ENCODE measurements at regions not wholly inside any gene's neighbourhood (a gene's known extent, or its start where the extent isn't known, plus 50 kb on each side); places are given as distances from the start of the nearest gene placed in this dataset.

DNA sequence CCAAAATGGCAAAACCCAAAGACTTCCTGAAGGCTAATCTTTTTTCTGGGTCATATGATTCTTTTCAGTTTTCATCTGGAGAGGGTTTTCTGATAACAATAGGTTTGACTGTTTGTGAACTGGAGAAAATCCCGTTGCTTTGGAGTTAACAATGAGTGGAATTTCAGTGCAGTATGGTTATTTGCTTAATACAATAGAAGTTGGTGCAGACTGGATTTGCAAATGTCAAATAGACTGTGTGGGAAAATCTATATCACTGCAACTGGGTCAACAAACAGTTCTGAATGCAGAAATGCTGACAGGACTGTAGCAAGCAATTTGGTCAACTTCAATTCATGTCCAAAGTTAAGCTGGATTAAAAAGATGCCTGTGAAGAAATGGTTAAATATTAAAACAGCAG, 267.5 kb upstream of the ARGLU1 start:
- no peaks in the 10 kb centered on the region for H3K9me3 ChIP-seq (ENCODE audit: control insufficient read depth in 1 of 2, insufficient read depth in 1 of 2, low read length in 2 of 2)
- intact Hi-C loops (cut with DNase I, micrococcal nuclease): no loop called here
- Mint-ChIP-seq H3K9me3 (peaks cover 7% of the 10 kb centered on the region), H3K36me3 (ENCODE audit: low read depth) (no peaks in the 10 kb centered on the region), H3K4me3 (no peak overlapping the region), H3K27ac (no peak overlapping the region), H3K27me3 (peaks cover 3% of the 10 kb centered on the region), H3K4me1 (ENCODE audit: low read depth) (no peaks in the 10 kb centered on the region)
- TF ChIP-seq, protein P1, sequence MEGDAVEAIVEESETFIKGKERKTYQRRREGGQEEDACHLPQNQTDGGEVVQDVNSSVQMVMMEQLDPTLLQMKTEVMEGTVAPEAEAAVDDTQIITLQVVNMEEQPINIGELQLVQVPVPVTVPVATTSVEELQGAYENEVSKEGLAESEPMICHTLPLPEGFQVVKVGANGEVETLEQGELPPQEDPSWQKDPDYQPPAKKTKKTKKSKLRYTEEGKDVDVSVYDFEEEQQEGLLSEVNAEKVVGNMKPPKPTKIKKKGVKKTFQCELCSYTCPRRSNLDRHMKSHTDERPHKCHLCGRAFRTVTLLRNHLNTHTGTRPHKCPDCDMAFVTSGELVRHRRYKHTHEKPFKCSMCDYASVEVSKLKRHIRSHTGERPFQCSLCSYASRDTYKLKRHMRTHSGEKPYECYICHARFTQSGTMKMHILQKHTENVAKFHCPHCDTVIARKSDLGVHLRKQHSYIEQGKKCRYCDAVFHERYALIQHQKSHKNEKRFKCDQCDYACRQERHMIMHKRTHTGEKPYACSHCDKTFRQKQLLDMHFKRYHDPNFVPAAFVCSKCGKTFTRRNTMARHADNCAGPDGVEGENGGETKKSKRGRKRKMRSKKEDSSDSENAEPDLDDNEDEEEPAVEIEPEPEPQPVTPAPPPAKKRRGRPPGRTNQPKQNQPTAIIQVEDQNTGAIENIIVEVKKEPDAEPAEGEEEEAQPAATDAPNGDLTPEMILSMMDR (IDR thresholded peaks at IDR 0.05): no peak
- POLR2A ChIA-PET: no interaction called here
- CTCF ChIA-PET: no interaction called here
- no peak for DNase-seq
- no peak overlapping the region for H3K27ac ChIP-seq (ENCODE audit: low read depth in 1 of 2, low read length in 2 of 2)
- H3K4me1 ChIP-seq (ENCODE audit: insufficient read depth, low read length): no peaks in the 10 kb centered on the region
- H3K27me3 ChIP-seq (ENCODE audit: control insufficient read depth in 1 of 2, insufficient read depth in 2 of 2, low read length in 2 of 2): no peaks in the 10 kb centered on the region
- ATAC-seq (ENCODE audit: poor library complexity): no peak
- no peaks in the 10 kb centered on the region for H3K36me3 ChIP-seq (ENCODE audit: insufficient read depth, low read length)
- H3K4me3 ChIP-seq (ENCODE audit: low read length): no peak overlapping the region

DNA sequence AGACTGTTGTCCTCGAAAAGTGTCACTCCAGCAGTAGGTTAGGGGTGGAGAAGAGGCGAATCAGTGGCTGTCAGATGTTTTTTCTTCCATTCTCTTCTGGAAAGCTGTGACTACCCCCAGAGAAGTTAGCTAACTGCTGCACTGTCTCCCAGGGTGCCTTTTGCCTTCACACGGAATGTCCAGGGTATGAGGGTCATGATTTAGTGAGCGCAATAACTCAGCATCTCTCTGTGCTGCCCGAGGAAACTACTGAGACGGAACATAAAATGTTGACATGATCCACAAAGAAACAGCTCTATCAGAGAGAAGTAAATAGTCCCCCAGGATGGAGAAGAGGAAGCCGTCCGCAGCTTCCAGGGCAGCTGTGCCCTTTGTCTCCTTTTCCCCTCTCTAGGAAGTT, 254.0 kb upstream of the ARGLU1 start:
- CTCF ChIA-PET: no interaction called here
- H3K4me1 ChIP-seq (ENCODE audit: insufficient read depth, low read length): no peaks in the 10 kb centered on the region
- no peaks in the 10 kb centered on the region for H3K9me3 ChIP-seq (ENCODE audit: control insufficient read depth in 1 of 2, insufficient read depth in 1 of 2, low read length in 2 of 2)
- H3K27me3 ChIP-seq (ENCODE audit: control insufficient read depth in 1 of 2, insufficient read depth in 2 of 2, low read length in 2 of 2): no peaks in the 10 kb centered on the region
- POLR2A ChIA-PET: no interaction called here
- Mint-ChIP-seq H3K9me3 (peaks cover 4% of the 10 kb centered on the region), H3K36me3 (ENCODE audit: low read depth) (no peaks in the 10 kb centered on the region), H3K27ac (no peak overlapping the region), H3K4me1 (ENCODE audit: low read depth) (no peaks in the 10 kb centered on the region), H3K4me3 (no peak overlapping the region), H3K27me3 (no peaks in the 10 kb centered on the region)
- intact Hi-C loops (cut with DNase I, micrococcal nuclease): no loop called here
- no peak for ATAC-seq (ENCODE audit: poor library complexity)
- no peak overlapping the region for H3K4me3 ChIP-seq (ENCODE audit: low read length)
- TF ChIP-seq, protein P1 (IDR thresholded peaks at IDR 0.05): no peak
- no peak overlapping the region for H3K27ac ChIP-seq (ENCODE audit: low read depth in 1 of 2, low read length in 2 of 2)
- DNase-seq: no peak
- H3K36me3 ChIP-seq (ENCODE audit: insufficient read depth, low read length): no peaks in the 10 kb centered on the region

DNA sequence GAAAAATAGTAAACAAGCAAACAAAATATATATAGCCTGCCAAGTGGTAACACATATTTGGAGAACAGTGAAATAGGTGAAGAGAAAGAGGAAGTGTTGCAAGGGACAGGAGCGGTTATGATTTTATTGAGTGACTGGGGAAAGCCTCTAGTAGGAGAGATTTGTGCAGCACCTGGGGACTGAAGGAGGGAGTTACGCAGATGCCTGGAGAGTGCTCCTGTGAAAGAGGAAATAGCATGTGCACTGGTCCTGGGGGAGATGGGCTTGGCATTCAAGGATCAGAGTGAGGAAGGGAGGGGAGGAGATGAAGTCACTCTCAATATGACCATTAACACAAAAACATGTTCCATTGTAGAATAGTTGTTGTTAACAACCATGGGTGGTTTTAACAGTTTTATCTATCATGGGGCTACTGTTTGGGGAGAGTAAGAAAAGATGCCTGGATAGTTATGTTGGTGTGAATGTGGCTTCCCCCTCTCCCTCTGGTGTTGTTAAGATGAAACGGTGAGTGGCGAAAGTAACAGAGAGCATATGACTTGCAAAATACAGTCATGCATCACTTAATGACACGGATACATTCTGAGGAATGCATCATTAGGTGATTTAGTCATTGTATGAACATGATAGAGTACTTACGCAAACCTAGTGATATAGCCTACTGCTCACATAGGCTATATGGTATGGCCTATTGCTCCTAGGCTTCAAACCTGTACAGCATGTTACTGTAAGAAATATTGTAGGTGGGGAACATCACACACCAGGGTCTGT, 251.7 kb upstream of the ARGLU1 start:
- Mint-ChIP-seq H3K9me3 (peaks cover 2% of the 10 kb centered on the region), H3K36me3 (ENCODE audit: low read depth) (no peaks in the 10 kb centered on the region), H3K4me1 (ENCODE audit: low read depth) (no peaks in the 10 kb centered on the region), H3K4me3 (no peak overlapping the region), H3K27me3 (no peaks in the 10 kb centered on the region), H3K27ac (no peak overlapping the region)
- Histone ChIP-seq H3K27ac (ENCODE audit: low read depth in 1 of 2, low read length in 2 of 2) (no peak overlapping the region), H3K27me3 (ENCODE audit: control insufficient read depth in 1 of 2, insufficient read depth in 2 of 2, low read length in 2 of 2) (no peaks in the 10 kb centered on the region), H3K4me1 (ENCODE audit: insufficient read depth, low read length) (no peaks in the 10 kb centered on the region), H3K9me3 (ENCODE audit: control insufficient read depth in 1 of 2, insufficient read depth in 1 of 2, low read length in 2 of 2) (no peaks in the 10 kb centered on the region), H3K36me3 (ENCODE audit: insufficient read depth, low read length) (no peaks in the 10 kb centered on the region), H3K4me3 (ENCODE audit: low read length) (no peak overlapping the region)
- ATAC-seq (ENCODE audit: poor library complexity) (no peak), DNase-seq (no peak)
- intact Hi-C loops (cut with DNase I, micrococcal nuclease): no loop called here
- TF ChIP-seq, protein P1 (IDR thresholded peaks at IDR 0.05): no peak
- ChIA-PET POLR2A (no interaction called here), CTCF (no interaction called here)

Data from CD4-positive, alpha-beta T cell (primary cell).